ENCODE measurements at regions not wholly inside any gene's neighbourhood (a gene's known extent, or its start where the extent isn't known, plus 50 kb on each side); places are given as distances from the start of the nearest gene placed in this dataset.

GRCh38 chr20:40568200-40568599 is 120.8 kb downstream of the MAFB start:
- Histone ChIP-seq H4K8ac (ENCODE audit: extremely low read depth, insufficient read depth, low read length) (no peak overlapping the region), H2AFZ (ENCODE audit: low read length) (no peak overlapping the region), H2AK5ac (ENCODE audit: low read depth, low read length) (no peak overlapping the region), H3K36me3 (ENCODE audit: control insufficient read depth in 2 of 4, insufficient read depth in 4 of 4, low read length in 3 of 4) (no peaks in the 10 kb centered on the region), H2BK12ac (ENCODE audit: low read depth, low read length) (0 out of 2 replicates have a peak overlapping the region, but pooled peaks have one; percentile 27), H3K4ac (replicated peaks; ENCODE audit: insufficient read length, low read depth, low read length) (no peak overlapping the region), H3K18ac (ENCODE audit: extremely low read depth, low read length) (no peak overlapping the region; the same call in 1 of the 2 replicates), H3K23me2 (ENCODE audit: low read depth, low read length) (no peaks in the 10 kb centered on the region), H2BK120ac (replicated peaks; ENCODE audit: low read depth, low read length) (no peak overlapping the region), H2BK5ac (ENCODE audit: low read depth, low read length) (no peak overlapping the region; the same call in 1 of the 2 replicates), H3K23ac (ENCODE audit: insufficient read length) (no peak overlapping the region), H3K27me3 (replicated peaks in 1 of 4; ENCODE audit: control insufficient read depth in 3 of 4, extremely low read depth in 1 of 4, insufficient read depth in 3 of 4, low read length in 3 of 4) (no peaks in the 10 kb centered on the region; a peak in 1 of 7 replicates), H3K79me1 (ENCODE audit: low read depth, low read length) (no peaks in the 10 kb centered on the region), H3K27ac (ENCODE audit: low read depth, low read length) (no peak overlapping the region), H4K91ac (replicated peaks; ENCODE audit: insufficient read length, low read length) (no peak overlapping the region), H2BK20ac (ENCODE audit: low read length) (no peak overlapping the region), H3K4me1 (replicated peaks in 1 of 4; ENCODE audit: control insufficient read depth in 3 of 4, insufficient read depth in 4 of 4, low read length in 3 of 4) (no peaks in the 10 kb centered on the region), H3K4me2 (ENCODE audit: insufficient read depth in 1 of 2, low read depth in 2 of 2, low read length in 2 of 2) (no peak overlapping the region), H3K9ac (replicated peaks in 1 of 4; ENCODE audit: extremely low read depth in 1 of 4, low read depth in 3 of 4, low read length in 3 of 4) (no peak overlapping the region), H3K9me3 (ENCODE audit: insufficient read depth in 2 of 2, low read depth in 1 of 2, low read length in 1 of 2) (no peaks in the 10 kb centered on the region), H2BK15ac (ENCODE audit: low read length) (no peak overlapping the region), H3K79me2 (ENCODE audit: control insufficient read depth in 1 of 2, insufficient read depth in 2 of 2, low read length in 2 of 2) (no peaks in the 10 kb centered on the region), H3K56ac (replicated peaks; ENCODE audit: insufficient read length, low read depth, low read length) (no peak overlapping the region), H4K5ac (ENCODE audit: insufficient read length, low read depth, low read length) (no peak overlapping the region), H4K20me1 (replicated peaks in 1 of 2; ENCODE audit: control insufficient read depth in 1 of 2, insufficient read depth in 2 of 2, low read length in 2 of 2) (no peaks in the 10 kb centered on the region), H3K4me3 (ENCODE audit: extremely low read depth in 1 of 4, insufficient read depth in 2 of 4, low read depth in 3 of 4, low read length in 4 of 4) (no peak overlapping the region), H3K14ac (ENCODE audit: insufficient read length) (no peak overlapping the region)
- DNase-seq (ENCODE audit: low read depth in 1 of 2, low spot score in 2 of 2) (no peak), FAIRE-seq (no peak)
- ChIA-PET POLR2A (ENCODE audit: partially characterized antibody) (no interaction called here), CTCF (ENCODE audit: partially characterized antibody) (interaction anchor here (0.7 kb wide), 1 partner anchor 121 kb away, joined by 3 read pairs; the partner anchor contains the start of gene MAFB)
- WGBS, 2 experiments (ENCODE audit: extremely low coverage in 1 of 2, insufficient coverage in 1 of 2, insufficient read length in 1 of 2, insufficient replicate concordance in 2 of 2, low coverage in 1 of 2, low lambda C conversion rate in 2 of 2, missing lambda C conversion rate in 1 of 2), result 97% methylated on average over 3 of the region's 3 CpGs; no CpG with 5 or more reads in 1 of the 2 experiments
- TF ChIP-seq JUND (IDR thresholded peaks at IDR 0.05; ENCODE audit: low read length), result no peak
- no peak for TF ChIP-seq SIN3A (conservative IDR thresholded peaks at IDR 0.05 in 1 of 2, IDR thresholded peaks at IDR 0.05 in 1 of 2; ENCODE audit: low read depth in 1 of 2, low read length in 2 of 2)
- no peak for TF ChIP-seq HDAC2 (IDR thresholded peaks at IDR 0.05; ENCODE audit: borderline replicate concordance in 1 of 2, low read depth in 2 of 2, low read length in 2 of 2)
- TF ChIP-seq POLR2A (IDR thresholded peaks at IDR 0.05; ENCODE audit: control extremely low read depth in 1 of 2, low read depth in 2 of 2, low read length in 2 of 2), result no peak
- no peak for TF ChIP-seq RFX5 (IDR thresholded peaks at IDR 0.05; ENCODE audit: borderline replicate concordance, low read depth, low read length)
- no peak for TF ChIP-seq SP4 (IDR thresholded peaks at IDR 0.05; ENCODE audit: low read length)
- no peak for TF ChIP-seq PHF8 (conservative IDR thresholded peaks at IDR 0.05; ENCODE audit: low read depth, low read length)
- TF ChIP-seq SUZ12 (IDR thresholded peaks at IDR 0.05; ENCODE audit: low read length), result no peak
- no peak for TF ChIP-seq CHD1 (IDR thresholded peaks at IDR 0.05; ENCODE audit: low read depth, low read length)
- no peak for TF ChIP-seq USF2 (IDR thresholded peaks at IDR 0.05; ENCODE audit: low read length)
- TF ChIP-seq EGR1 (IDR thresholded peaks at IDR 0.05; ENCODE audit: borderline replicate concordance, low read depth, low read length), result no peak
- no peak for TF ChIP-seq POU5F1 (IDR thresholded peaks at IDR 0.05; ENCODE audit: low read depth, low read length)
- TF ChIP-seq CTBP2 (IDR thresholded peaks at IDR 0.05; ENCODE audit: borderline replicate concordance, insufficient read depth, insufficient read length, low read length), result no peak
- TF ChIP-seq MAFK (IDR thresholded peaks at IDR 0.05; ENCODE audit: low read depth, low read length), result no peak
